ENCODE measurements at regions not wholly inside any gene's neighbourhood (a gene's known extent, or its start where the extent isn't known, plus 50 kb on each side); places are given as distances from the start of the nearest gene placed in this dataset.

GRCh38 chr12:126383506-126383905 lies 1318.3 kb downstream of the AACS start:
- Histone ChIP-seq H3K27me3 (ENCODE audit: insufficient read depth, poor library complexity, severe bottlenecking) (no peaks in the 10 kb centered on the region), H3K27ac (replicated peaks) (no peak overlapping the region), H3K4me3 (replicated peaks; ENCODE audit: insufficient read depth, low read length) (no peak overlapping the region)
- TF ChIP-seq SPI1 (IDR thresholded peaks at IDR 0.05; ENCODE audit: borderline replicate concordance, low read depth) (no peak), REST (IDR thresholded peaks at IDR 0.05; ENCODE audit: insufficient replicate concordance, low read depth) (no peak), GABPA (IDR thresholded peaks at IDR 0.05; ENCODE audit: low read depth) (no peak), POLR2AphosphoS5 (IDR thresholded peaks at IDR 0.05; ENCODE audit: low read depth) (no peak), CTCF (IDR thresholded peaks at IDR 0.05; ENCODE audit: insufficient read depth, low read length) (no peak)
- DNase-seq (ENCODE audit: low read depth in 1 of 2, low spot score in 1 of 2) = no peak

GRCh38 chr12:126384026-126384564 lies 1318.9 kb downstream of the AACS start:
- Histone ChIP-seq H3K27me3 (ENCODE audit: insufficient read depth, poor library complexity, severe bottlenecking) (no peaks in the 10 kb centered on the region), H3K27ac (replicated peaks) (no peak overlapping the region), H3K4me3 (replicated peaks; ENCODE audit: insufficient read depth, low read length) (no peak overlapping the region)
- TF ChIP-seq REST (IDR thresholded peaks at IDR 0.05; ENCODE audit: insufficient replicate concordance, low read depth) (no peak), POLR2AphosphoS5 (IDR thresholded peaks at IDR 0.05; ENCODE audit: low read depth) (no peak), CTCF (IDR thresholded peaks at IDR 0.05; ENCODE audit: insufficient read depth, low read length) (no peak), SPI1 (IDR thresholded peaks at IDR 0.05; ENCODE audit: borderline replicate concordance, low read depth) (no peak), GABPA (IDR thresholded peaks at IDR 0.05; ENCODE audit: low read depth) (no peak)
- no peak for DNase-seq (ENCODE audit: low read depth in 1 of 2, low spot score in 1 of 2)

GRCh38 chr12:126385785-126386184 lies 1320.5 kb downstream of the AACS start:
- Histone ChIP-seq H3K27ac (replicated peaks) (no peak overlapping the region), H3K4me3 (replicated peaks; ENCODE audit: insufficient read depth, low read length) (no peak overlapping the region), H3K27me3 (ENCODE audit: insufficient read depth, poor library complexity, severe bottlenecking) (no peaks in the 10 kb centered on the region)
- TF ChIP-seq CTCF (IDR thresholded peaks at IDR 0.05; ENCODE audit: insufficient read depth, low read length) = no peak
- TF ChIP-seq REST (IDR thresholded peaks at IDR 0.05; ENCODE audit: insufficient replicate concordance, low read depth) = no peak
- no peak for TF ChIP-seq GABPA (IDR thresholded peaks at IDR 0.05; ENCODE audit: low read depth)
- no peak for TF ChIP-seq POLR2AphosphoS5 (IDR thresholded peaks at IDR 0.05; ENCODE audit: low read depth)
- no peak for TF ChIP-seq SPI1 (IDR thresholded peaks at IDR 0.05; ENCODE audit: borderline replicate concordance, low read depth)
- DNase-seq (ENCODE audit: low read depth in 1 of 2, low spot score in 1 of 2) = no peak

All from HL-60 (cell line).